ENCODE measurements at regions not wholly inside any gene's neighbourhood (a gene's known extent, or its start where the extent isn't known, plus 50 kb on each side); places are given as distances from the start of the nearest gene placed in this dataset.

DNA sequence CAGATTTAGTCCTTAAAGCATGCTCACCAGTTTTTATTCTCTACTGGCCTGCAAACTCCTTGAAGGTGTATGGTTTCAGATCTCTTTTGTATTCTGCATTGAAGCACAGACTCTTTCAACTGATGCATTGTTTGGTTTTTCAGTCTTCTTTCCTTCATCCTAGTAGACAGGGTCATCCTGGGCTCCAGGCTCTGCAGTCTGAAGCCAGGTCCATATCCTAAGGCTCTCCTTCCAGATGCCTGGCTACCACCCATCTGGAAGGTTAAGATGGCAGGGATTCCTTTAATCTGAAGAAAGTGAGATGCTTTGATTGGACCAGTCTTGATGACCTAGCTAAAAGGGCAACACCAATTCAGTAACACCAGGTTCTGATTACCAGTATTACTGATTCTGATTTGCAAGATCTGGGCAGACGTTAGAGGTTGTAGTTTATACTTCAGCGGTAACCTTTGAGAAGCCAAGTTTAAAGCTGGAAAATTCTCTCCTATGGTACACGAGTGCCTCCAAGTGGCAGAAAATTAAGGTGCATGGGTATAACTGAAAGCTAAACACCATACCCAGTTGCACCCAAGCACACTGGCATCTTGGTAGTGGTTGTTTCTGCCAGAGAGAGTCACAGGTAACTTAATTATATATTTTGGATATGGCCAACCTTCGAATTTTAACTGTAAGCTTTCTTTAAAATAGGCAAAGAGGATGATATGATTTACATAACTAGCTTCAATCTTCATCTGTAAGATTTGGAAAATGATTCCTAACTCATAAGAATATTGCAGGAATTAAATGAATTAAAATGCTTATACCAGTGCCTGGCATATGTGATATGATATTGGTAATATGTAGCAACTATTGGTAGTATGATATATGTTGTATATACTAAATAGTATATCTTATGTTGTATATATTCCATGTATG, 1651.9 kb upstream of the MIR17HG start:
- TF ChIP-seq CTCF (IDR thresholded peaks at IDR 0.05; ENCODE audit: insufficient read depth, low read length) (peak; percentile 20), POLR2AphosphoS5 (IDR thresholded peaks at IDR 0.05; ENCODE audit: low read depth) (no peak), GABPA (IDR thresholded peaks at IDR 0.05; ENCODE audit: low read depth) (no peak)
- TF ChIP-seq, protein P1, sequence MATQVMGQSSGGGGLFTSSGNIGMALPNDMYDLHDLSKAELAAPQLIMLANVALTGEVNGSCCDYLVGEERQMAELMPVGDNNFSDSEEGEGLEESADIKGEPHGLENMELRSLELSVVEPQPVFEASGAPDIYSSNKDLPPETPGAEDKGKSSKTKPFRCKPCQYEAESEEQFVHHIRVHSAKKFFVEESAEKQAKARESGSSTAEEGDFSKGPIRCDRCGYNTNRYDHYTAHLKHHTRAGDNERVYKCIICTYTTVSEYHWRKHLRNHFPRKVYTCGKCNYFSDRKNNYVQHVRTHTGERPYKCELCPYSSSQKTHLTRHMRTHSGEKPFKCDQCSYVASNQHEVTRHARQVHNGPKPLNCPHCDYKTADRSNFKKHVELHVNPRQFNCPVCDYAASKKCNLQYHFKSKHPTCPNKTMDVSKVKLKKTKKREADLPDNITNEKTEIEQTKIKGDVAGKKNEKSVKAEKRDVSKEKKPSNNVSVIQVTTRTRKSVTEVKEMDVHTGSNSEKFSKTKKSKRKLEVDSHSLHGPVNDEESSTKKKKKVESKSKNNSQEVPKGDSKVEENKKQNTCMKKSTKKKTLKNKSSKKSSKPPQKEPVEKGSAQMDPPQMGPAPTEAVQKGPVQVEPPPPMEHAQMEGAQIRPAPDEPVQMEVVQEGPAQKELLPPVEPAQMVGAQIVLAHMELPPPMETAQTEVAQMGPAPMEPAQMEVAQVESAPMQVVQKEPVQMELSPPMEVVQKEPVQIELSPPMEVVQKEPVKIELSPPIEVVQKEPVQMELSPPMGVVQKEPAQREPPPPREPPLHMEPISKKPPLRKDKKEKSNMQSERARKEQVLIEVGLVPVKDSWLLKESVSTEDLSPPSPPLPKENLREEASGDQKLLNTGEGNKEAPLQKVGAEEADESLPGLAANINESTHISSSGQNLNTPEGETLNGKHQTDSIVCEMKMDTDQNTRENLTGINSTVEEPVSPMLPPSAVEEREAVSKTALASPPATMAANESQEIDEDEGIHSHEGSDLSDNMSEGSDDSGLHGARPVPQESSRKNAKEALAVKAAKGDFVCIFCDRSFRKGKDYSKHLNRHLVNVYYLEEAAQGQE (IDR thresholded peaks at IDR 0.05; ENCODE audit: insufficient replicate concordance, low read depth), result no peak
